GM10266 (cell line): ENCODE measurements at regions not wholly inside any gene's neighbourhood (a gene's known extent, or its start where the extent isn't known, plus 50 kb on each side); places are given as distances from the start of the nearest gene placed in this dataset.
"Not testable (repeated sequence)": the region's sequence is repeated elsewhere in the genome, so short reads cannot be mapped to it uniquely, and the experiment has no call there.

Experiments used
- DNase-seq: peaks from one replicate; pipeline ENCODE4 v3.0.0; 2012; ENCODE audit errors: extremely low spot score
- TF ChIP-seq, protein P1 (sequence below): IDR thresholded peaks from 2 replicates; pipeline ENCODE4 v1.5.1; 2012; ENCODE audit warnings: mild to moderate bottlenecking, low read depth; ENCODE audit not compliant: control insufficient read depth, insufficient read depth; ENCODE audit errors: missing control alignments

DNA sequence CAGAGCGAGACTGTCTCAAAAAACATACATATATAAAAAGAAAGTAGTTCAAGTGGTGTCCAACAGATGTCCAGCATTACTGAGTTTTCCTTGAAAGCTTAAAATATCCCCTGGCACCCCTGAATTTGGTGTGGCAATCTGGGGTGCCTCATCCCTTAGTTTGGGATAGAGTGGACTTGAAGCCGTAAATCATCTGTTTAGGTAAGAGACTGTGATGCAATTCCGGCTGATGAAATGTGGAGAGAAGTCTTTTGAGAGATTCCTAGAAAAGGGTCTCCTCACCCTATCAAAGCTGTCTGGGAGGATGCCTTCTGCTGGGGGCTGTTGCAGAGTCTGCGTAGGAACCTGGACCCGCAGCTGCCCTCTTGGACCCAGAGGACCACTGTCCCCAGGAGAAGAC is 408.0 kb downstream of the RPS24 start:
- no peak for DNase-seq
- TF ChIP-seq, protein P1, sequence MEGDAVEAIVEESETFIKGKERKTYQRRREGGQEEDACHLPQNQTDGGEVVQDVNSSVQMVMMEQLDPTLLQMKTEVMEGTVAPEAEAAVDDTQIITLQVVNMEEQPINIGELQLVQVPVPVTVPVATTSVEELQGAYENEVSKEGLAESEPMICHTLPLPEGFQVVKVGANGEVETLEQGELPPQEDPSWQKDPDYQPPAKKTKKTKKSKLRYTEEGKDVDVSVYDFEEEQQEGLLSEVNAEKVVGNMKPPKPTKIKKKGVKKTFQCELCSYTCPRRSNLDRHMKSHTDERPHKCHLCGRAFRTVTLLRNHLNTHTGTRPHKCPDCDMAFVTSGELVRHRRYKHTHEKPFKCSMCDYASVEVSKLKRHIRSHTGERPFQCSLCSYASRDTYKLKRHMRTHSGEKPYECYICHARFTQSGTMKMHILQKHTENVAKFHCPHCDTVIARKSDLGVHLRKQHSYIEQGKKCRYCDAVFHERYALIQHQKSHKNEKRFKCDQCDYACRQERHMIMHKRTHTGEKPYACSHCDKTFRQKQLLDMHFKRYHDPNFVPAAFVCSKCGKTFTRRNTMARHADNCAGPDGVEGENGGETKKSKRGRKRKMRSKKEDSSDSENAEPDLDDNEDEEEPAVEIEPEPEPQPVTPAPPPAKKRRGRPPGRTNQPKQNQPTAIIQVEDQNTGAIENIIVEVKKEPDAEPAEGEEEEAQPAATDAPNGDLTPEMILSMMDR: no peak

DNA sequence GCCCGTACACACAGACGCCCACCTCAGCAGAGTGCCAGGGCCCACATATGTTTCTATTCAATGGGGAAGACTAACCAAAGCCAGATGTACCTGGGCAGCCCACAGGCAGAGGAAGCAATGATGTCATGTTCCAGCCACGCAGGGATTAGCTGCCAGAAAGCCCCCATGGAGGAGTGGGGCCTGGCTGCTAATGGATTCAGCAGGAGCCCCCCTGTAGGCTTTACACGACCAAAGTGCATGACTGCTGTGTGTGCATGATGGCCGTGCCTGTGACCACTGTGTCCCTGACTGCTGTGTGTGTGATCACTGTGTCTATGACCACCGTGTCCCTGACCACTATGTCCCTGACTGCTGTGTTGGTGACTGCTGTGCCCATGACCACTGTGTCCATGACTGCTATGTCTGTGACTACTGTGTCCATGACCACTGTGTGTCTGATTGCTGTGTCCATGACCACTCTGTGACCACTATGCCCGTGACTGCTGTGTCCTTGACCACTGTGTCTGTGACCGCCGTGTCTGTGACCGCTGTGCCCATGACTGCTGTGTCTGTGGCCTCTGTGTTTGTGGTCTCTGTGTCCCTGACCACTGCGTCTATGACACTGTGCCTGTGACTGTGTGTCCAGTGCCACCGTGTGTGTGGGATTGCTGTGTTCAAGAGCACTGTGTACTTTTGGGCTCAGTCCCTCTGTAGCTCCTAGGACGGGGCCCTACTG is 409.3 kb downstream of the RPS24 start:
- TF ChIP-seq, protein P1: no peak
- no peak for DNase-seq

DNA sequence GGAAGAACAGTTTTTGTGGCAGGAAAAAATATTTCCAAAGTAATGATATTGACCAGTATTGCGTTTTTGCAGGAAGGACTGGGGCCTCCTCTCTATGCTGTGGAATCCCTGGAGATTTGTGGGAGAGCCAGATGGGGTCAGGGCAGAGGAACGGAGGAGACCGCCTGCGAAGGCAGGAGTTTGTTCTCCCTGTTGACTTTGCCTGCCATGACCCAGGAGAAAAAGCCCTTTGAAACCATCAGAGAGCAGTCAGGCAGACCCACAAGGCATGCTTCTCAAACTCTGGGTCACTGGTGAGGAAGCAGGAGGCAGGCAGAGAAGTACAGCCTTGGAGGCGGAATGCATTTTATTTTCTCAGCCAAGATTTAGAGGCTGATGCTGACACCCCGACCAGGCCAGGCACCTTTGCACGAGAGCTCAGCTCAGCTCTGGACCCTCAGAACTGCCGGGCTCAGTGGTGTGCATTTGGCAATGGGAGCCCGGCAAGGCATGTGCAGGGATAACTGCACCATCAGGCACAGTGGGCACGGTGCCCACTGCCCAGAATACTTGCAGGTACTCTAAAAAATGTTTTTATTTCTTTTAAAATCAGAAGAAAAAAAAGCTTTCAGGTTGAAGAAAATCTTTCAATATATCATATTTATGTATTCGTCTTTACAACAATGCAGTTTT is 410.4 kb downstream of the RPS24 start:
- no peak for DNase-seq
- TF ChIP-seq, protein P1: no peak

DNA sequence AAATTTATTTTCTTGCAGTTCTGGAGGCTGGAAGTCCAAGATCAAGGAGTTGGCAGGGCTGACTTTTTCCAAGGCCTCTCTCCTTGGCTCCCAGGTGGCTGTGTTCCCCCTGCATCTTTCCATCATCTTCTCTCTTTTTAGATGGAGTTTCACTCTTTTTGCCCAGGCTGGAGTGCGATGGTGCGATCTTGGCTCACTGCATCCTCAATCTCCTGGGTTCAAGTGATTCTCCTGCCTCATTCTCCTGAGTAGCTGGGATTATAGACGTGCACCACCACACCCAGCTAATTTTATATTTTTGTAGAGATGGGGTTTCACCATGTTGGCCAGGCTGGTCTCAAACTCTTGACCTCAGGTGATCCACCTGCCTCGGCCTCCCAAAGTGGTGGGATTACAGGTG is 411.1 kb downstream of the RPS24 start:
- not testable (repeated sequence) for DNase-seq

DNA sequence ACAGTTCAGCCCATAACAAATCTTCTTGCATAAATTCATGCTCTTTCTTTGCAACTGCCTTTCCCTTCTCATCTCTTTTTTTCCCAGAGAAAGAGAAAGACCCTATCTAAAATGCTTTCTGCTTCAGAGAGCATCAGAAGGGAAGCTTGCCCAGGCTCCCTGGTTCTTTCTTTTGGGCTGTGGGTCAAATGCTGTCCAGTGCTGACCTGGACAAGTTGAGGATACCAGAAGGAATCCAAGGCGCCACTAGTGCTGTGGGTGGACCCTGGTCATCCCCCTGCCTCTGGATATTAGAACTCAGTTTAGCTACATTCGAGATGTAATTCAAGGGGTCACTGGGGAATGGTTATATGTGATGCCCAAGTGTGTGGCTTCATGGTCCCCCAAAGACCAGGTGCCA is 411.6 kb downstream of the RPS24 start:
- TF ChIP-seq, protein P1: no peak

DNA sequence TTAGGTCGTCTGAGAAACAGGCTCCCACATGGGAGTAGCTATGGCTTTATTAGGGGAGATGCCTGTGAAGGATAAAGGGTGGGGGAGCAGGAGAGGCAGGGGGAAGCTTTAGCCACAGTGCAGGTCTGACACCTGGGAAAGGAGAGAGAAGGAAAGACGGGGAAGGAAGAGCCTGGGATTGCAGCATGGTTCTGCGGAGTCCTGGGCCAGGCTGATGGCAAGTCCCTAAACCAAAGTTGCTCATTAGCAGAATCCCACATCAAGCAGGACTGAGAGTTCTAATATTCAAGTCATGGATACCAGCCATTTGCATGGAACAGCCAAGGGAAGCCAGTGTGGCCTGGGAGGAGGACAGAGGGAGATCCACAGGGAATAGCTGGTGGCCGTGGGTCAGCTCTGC is 414.8 kb downstream of the RPS24 start:
- TF ChIP-seq, protein P1: no peak
- no peak for DNase-seq

More for the DNA sequence above, 411.6 kb downstream of the RPS24 start:
- DNase-seq: no peak

DNA sequence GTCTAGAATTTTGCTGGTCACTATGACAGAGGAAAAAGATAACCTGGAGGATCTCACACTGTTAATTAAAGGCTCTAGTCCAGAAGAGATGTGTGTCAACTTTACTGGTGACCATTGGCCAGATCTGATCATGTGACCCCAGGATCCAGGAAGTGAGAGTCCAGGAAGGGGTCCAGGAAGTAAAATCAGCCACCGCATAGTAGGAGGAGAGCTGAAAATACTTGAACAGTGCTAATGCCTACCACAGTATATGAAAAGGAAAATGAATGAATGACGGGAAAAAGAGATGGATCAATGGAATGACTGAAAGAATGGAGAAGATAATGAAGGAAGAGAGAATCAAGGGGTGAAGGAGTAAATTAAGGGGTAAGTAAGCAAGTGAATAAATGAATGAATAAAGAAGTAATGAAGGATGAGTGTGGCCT is 415.3 kb downstream of the RPS24 start:
- TF ChIP-seq, protein P1: no peak
- DNase-seq: no peak
